HG03575 (cell line): ENCODE measurements at regions not wholly inside any gene's neighbourhood (a gene's known extent, or its start where the extent isn't known, plus 50 kb on each side); places are given as distances from the start of the nearest gene placed in this dataset.

Experiments used
- ATAC-seq: cut with Tn5 transposase; IDR thresholded peaks from one replicate; pipeline ENCODE4 v1.9.1; 2021; ENCODE audit not compliant: unreplicated experiment, insufficient number of reproducible peaks, low FRiP score; ENCODE audit errors: extremely low read depth

- ATAC-seq, result no peak
Observed at GRCh38 chr2:188138313-188138712, 153.4 kb upstream of the GULP1 start.

GRCh38 chr2:188142088-188142487 is 149.6 kb upstream of the GULP1 start:
- no peak for ATAC-seq

GRCh38 chr2:188142636-188143295 is 148.9 kb upstream of the GULP1 start:
- ATAC-seq, result no peak

- ATAC-seq, result no peak
Observed at GRCh38 chr2:188145885-188146284, 145.8 kb upstream of the GULP1 start.

GRCh38 chr2:188146888-188147287 is 144.8 kb upstream of the GULP1 start:
- ATAC-seq, result no peak

- ATAC-seq, result no peak
Observed at GRCh38 chr2:188151670-188152069, 140.0 kb upstream of the GULP1 start.

- ATAC-seq, result no peak
Observed at GRCh38 chr2:188158337-188159100, 133.2 kb upstream of the GULP1 start.

GRCh38 chr2:188159484-188159883 is 132.2 kb upstream of the GULP1 start:
- ATAC-seq, result no peak

GRCh38 chr2:188170356-188170755 is 121.3 kb upstream of the GULP1 start:
- ATAC-seq, result no peak

GRCh38 chr2:188176620-188177019 is 115.1 kb upstream of the GULP1 start:
- ATAC-seq, result no peak

GRCh38 chr2:188181067-188181838 is 110.4 kb upstream of the GULP1 start:
- ATAC-seq, result no peak

GRCh38 chr2:188181884-188182283 is 109.8 kb upstream of the GULP1 start:
- no peak for ATAC-seq

GRCh38 chr2:188187726-188188125 is 103.9 kb upstream of the GULP1 start:
- ATAC-seq, result no peak

GRCh38 chr2:188189356-188189755 is 102.3 kb upstream of the GULP1 start:
- ATAC-seq, result no peak

GRCh38 chr2:188193230-188193629 is 98.4 kb upstream of the GULP1 start:
- no peak for ATAC-seq

GRCh38 chr2:188196343-188197008 is 95.2 kb upstream of the GULP1 start:
- ATAC-seq, result no peak

GRCh38 chr2:188199716-188200128 is 92.0 kb upstream of the GULP1 start:
- ATAC-seq, result no peak

- ATAC-seq, result no peak
Observed at GRCh38 chr2:188201639-188202038, 90.0 kb upstream of the GULP1 start.

GRCh38 chr2:188202777-188203176 is 88.9 kb upstream of the GULP1 start:
- no peak for ATAC-seq
